ENCODE measurements at regions not wholly inside any gene's neighbourhood (a gene's known extent, or its start where the extent isn't known, plus 50 kb on each side); places are given as distances from the start of the nearest gene placed in this dataset.

GRCh38 chr9:78424299-78424698 is 127.4 kb downstream of the PSAT1 start:
- peak; percentile 82; the same call in 1 of the 2 replicates for TF ChIP-seq GATA2 (IDR thresholded peaks at IDR 0.05; ENCODE audit: low read depth, low read length)
- TF ChIP-seq GATA3 (IDR thresholded peaks at IDR 0.05; ENCODE audit: low read depth, low read length) = peak; percentile 89

- TF ChIP-seq GATA2 (IDR thresholded peaks at IDR 0.05; ENCODE audit: low read depth, low read length) (no peak), GATA3 (IDR thresholded peaks at IDR 0.05; ENCODE audit: low read depth, low read length) (no peak)
Observed at GRCh38 chr9:78428640-78429039, 131.7 kb downstream of the PSAT1 start.

DNA sequence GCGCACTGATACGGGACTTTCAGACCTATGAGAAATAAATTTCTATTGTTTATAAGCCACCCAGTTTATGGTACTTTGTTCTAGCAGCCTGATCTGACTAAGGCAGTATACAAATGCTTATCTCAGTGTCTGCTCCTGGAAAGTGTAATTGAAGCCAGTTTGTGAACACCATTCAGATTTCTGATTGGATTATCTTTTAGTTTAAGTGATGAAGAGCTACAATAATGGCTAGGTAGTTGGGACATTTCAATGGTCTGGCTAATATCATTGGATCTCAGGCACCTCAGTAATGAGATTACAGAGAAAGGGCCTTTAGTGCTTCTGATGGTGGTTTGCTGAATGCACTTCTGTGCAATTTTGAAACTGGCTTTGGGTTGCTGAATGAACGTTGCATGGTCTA is 133.5 kb downstream of the PSAT1 start:
- TF ChIP-seq GATA2 (IDR thresholded peaks at IDR 0.05; ENCODE audit: low read depth, low read length) = 0 out of 2 replicates have a peak, but pooled peaks have one; percentile 20
- peak; percentile 53; the same call in 1 of the 2 replicates for TF ChIP-seq GATA3 (IDR thresholded peaks at IDR 0.05; ENCODE audit: low read depth, low read length)

GRCh38 chr9:78436873-78437272 is 139.9 kb downstream of the PSAT1 start:
- no peak for TF ChIP-seq GATA2 (IDR thresholded peaks at IDR 0.05; ENCODE audit: low read depth, low read length)
- no peak for TF ChIP-seq GATA3 (IDR thresholded peaks at IDR 0.05; ENCODE audit: low read depth, low read length)

- TF ChIP-seq GATA2 (IDR thresholded peaks at IDR 0.05; ENCODE audit: low read depth, low read length) (no peak), GATA3 (IDR thresholded peaks at IDR 0.05; ENCODE audit: low read depth, low read length) (no peak)
Observed at GRCh38 chr9:78437296-78437695, 140.4 kb downstream of the PSAT1 start.

- TF ChIP-seq GATA2 (IDR thresholded peaks at IDR 0.05; ENCODE audit: low read depth, low read length) = no peak
- no peak for TF ChIP-seq GATA3 (IDR thresholded peaks at IDR 0.05; ENCODE audit: low read depth, low read length)
Observed at GRCh38 chr9:78437806-78438205, 140.9 kb downstream of the PSAT1 start.

DNA sequence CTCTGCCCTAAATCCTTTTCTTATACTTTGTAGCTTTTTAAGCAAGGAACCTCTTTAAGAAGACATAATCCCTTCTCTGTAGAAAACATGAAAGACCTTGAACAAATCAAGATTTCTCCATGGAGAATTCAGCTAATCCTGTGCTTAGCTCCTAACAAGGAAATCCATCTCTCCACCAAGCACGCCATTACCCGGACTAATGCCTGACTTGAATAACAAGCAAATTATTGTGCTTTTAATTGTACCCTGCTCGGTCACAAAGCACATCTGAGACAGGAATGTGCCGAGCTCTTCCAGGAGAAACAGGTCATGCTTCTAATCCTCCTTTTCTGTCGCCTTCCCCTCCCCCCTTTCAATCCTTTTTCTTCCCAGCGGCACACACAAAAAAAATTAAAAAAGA is 141.3 kb downstream of the PSAT1 start:
- TF ChIP-seq GATA3 (IDR thresholded peaks at IDR 0.05; ENCODE audit: low read depth, low read length) (no peak), GATA2 (IDR thresholded peaks at IDR 0.05; ENCODE audit: low read depth, low read length) (no peak)

- no peak for TF ChIP-seq GATA2 (IDR thresholded peaks at IDR 0.05; ENCODE audit: low read depth, low read length)
- TF ChIP-seq GATA3 (IDR thresholded peaks at IDR 0.05; ENCODE audit: low read depth, low read length) = no peak
Observed at GRCh38 chr9:78438780-78439179, 141.9 kb downstream of the PSAT1 start.

DNA sequence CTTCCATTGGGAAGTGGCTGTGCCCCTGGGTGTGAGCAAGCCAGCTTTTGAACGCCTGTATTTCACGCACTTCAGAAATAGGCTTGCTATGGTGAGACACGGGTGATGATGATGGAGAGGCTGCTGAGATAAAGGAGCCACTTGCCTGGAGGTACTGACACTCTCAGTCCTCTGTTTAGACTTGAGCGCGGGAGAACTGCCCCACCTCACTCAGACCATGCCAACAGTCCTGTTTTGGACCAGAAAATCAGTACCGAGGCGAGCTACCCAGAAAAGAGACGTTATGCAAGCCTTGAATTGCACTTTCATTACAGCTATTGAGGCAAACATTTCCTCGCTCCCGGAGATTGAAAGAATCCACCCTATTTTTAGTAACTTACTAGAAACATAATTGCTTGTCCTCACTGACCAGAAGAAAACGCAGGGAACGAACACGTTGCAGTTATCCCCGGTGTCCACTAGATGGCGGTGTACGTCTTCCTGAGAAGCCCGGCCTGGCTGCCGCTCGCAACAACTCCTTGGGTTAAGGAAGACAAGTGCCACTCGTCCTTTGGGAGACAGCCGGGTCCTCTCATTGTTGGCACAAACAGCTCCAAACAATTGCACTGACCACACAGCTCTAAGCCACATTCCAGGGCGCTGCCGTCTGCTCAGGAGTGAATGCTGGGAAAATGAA is 142.4 kb downstream of the PSAT1 start:
- TF ChIP-seq GATA3 (IDR thresholded peaks at IDR 0.05; ENCODE audit: low read depth, low read length) = no peak
- no peak for TF ChIP-seq GATA2 (IDR thresholded peaks at IDR 0.05; ENCODE audit: low read depth, low read length)

DNA sequence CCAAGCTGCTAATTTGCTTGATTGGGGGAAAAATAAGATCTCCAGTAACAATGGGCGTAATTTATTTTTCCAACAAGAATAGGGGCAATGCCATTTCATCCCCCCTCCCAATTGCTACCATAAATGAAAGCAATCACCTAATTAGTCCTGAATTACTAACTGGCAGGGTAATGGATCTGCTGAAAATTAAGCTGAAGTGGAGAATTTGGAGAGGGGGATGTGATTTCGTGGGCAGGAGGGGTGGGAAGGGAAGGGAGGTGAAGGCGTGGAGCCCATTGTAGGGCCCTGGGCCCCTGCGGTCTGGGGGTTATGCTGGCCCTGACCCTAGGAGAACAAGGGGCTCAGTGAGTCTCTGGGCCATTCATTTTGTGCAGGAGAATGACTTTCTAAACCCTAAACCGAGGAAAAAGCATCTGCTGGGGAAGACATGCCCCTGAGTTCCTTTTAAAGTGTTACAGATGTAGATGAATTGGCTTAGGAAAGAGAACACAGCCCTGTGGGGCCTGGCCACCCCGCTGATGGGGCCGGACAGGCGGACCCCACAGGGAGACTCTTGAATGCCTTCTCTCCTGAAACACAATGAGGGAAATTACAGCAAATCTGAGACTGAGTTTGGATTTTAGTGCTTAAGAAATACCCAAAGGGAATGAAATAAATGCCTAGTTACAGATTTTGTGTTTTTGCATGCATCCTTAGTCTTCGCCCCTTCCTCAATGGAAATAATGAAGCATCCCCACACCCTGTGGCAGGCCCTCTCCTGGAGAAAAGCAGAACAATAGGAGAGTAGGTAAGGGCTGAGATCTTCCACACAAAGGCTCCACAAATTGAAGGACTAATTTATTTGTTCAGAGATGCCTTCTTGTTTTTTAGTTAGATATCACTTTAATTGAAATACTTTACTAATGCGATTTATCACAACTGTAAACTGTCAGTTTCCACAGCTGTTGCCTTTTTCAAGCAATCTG is 143.2 kb downstream of the PSAT1 start:
- TF ChIP-seq GATA3 (IDR thresholded peaks at IDR 0.05; ENCODE audit: low read depth, low read length) (no peak), GATA2 (IDR thresholded peaks at IDR 0.05; ENCODE audit: low read depth, low read length) (no peak)

GRCh38 chr9:78441396-78441795 is 144.5 kb downstream of the PSAT1 start:
- no peak for TF ChIP-seq GATA2 (IDR thresholded peaks at IDR 0.05; ENCODE audit: low read depth, low read length)
- no peak for TF ChIP-seq GATA3 (IDR thresholded peaks at IDR 0.05; ENCODE audit: low read depth, low read length)

DNA sequence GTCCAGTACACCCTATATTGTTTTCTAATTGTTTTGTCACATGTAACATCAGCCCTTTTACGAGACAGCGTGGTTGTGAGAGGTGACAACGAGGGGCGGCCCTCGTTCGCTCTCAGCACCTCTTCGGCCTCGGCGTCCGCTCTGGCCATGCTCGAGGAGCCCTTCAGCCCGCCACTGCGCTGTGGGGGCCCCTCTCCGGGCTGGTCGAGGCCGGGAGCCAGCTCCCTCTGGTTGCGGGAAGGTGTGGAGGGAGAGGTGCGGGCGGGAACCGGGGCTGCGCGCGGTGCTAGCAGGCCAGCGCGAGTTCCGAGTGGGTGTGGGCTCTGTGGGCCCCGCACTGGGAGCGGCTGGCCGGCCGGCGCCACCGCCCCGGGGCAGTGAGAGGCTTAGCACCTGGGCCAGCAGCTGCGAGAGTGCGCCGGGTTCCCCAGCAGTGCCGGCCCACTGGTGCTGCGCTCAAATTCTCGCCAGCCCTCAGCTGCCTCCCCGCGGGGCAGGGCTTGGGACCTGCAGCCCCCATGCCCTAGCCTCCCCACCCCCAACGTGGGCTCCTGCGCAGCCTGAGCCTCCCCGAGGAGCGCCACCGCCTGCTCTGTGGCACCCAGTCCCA is 145.0 kb downstream of the PSAT1 start:
- TF ChIP-seq GATA3 (IDR thresholded peaks at IDR 0.05; ENCODE audit: low read depth, low read length) (no peak), GATA2 (IDR thresholded peaks at IDR 0.05; ENCODE audit: low read depth, low read length) (no peak)

GRCh38 chr9:78443946-78444345 is 147.0 kb downstream of the PSAT1 start:
- TF ChIP-seq GATA3 (IDR thresholded peaks at IDR 0.05; ENCODE audit: low read depth, low read length) = no peak

DNA sequence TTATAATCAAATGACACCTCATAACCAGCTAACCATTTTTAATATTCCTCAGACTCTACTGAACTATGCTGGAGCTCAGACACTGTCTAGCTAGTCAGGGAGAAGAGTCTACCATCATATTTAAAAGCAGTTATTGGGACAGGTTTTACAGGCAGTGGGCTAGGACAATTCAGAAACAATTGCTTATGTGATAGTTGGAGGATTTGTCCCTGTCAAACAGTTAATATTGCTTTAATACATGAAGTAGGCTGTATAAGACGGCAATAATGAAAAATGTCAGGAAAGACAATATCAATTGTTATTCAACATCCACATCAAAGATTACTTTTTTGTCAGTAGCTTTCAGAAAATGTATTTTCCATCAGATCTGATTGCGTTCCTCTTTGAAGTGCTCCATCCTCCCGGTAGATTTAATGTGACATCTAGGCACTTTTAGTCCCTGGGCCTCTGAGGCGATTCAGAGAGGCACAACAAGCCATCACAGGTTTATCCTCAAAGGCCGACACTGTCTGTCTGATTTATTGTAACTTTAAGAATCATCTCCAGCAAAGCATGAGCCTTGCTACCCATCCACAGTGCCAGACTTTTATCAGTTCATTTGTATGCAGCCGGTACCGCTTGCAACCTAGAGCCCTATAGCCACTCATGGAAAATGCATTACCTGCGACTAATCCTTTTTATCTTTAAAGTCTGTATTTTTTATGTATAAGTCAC is 152.2 kb downstream of the PSAT1 start:
- no peak for TF ChIP-seq GATA2 (IDR thresholded peaks at IDR 0.05; ENCODE audit: low read depth, low read length)
- no peak for TF ChIP-seq GATA3 (IDR thresholded peaks at IDR 0.05; ENCODE audit: low read depth, low read length)

Data from SH-SY5Y (cell line).